ENCODE measurements at regions not wholly inside any gene's neighbourhood (a gene's known extent, or its start where the extent isn't known, plus 50 kb on each side); places are given as distances from the start of the nearest gene placed in this dataset.

DNA sequence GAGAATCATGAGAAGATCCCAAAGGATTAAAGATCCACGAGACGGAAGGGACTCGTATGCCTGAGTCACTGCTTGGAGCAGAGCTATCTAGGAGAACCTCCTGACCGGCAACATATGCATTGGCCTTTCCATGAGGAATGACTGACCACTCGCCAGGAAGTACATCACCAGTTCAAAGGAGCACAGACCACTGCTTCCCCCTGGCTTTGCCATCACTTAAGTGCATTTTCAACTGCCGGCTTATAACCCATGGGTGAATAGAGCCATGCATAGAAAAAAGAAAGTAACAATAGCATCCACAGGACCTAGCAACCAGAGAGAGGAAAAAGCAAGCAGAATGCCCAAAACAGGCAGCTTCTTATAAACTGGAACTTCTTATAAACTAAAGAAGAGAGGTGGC is 98.3 kb upstream of the ZC3H12C start:
- H3K4me1 ChIP-seq (ENCODE audit: control insufficient read depth, extremely low read depth, insufficient read depth, low read length): peaks cover 1% of the 10 kb centered on the region
- H3K27me3 ChIP-seq (ENCODE audit: control insufficient read depth, extremely low read depth, insufficient read depth, low read length): no peaks in the 10 kb centered on the region
- no peaks in the 10 kb centered on the region for H3K9me1 ChIP-seq (ENCODE audit: control insufficient read depth, extremely low read depth, insufficient read depth, low read length)
- H3K36me3 ChIP-seq (ENCODE audit: control insufficient read depth in 2 of 2, extremely low read depth in 1 of 2, insufficient read depth in 2 of 2, low read length in 2 of 2): no peaks in the 10 kb centered on the region
- no peak for FAIRE-seq
- H2AFZ ChIP-seq (ENCODE audit: control insufficient read depth, low read length): no peak overlapping the region
- dilution Hi-C loops (cut with MboI; ENCODE audit: extremely low pct_ligation_motif_present, low sequenced_read_pairs): no loop called here
- no peak overlapping the region for H3K4me2 ChIP-seq (ENCODE audit: control insufficient read depth, extremely low read depth, insufficient read depth, low read depth, low read length)
- no peaks in the 10 kb centered on the region for H3K79me2 ChIP-seq (ENCODE audit: control insufficient read depth, insufficient read depth, low read length)
- H3K9ac ChIP-seq (ENCODE audit: control insufficient read depth, extremely low read depth, insufficient read depth, low read length): no peak overlapping the region
- H3K4me3 ChIP-seq (ENCODE audit: control insufficient read depth in 2 of 3, extremely low read depth in 1 of 3, insufficient read depth in 2 of 3, low read depth in 1 of 3, low read length in 3 of 3): no peak overlapping the region
- no peak for DNase-seq (ENCODE audit: low read depth, low spot score)
- H4K20me1 ChIP-seq (ENCODE audit: control insufficient read depth, extremely low read depth, insufficient read depth, low read length): no peaks in the 10 kb centered on the region
- H3K9me3 ChIP-seq (ENCODE audit: control insufficient read depth, low read depth, low read length): no peaks in the 10 kb centered on the region
- TF ChIP-seq, protein P1, sequence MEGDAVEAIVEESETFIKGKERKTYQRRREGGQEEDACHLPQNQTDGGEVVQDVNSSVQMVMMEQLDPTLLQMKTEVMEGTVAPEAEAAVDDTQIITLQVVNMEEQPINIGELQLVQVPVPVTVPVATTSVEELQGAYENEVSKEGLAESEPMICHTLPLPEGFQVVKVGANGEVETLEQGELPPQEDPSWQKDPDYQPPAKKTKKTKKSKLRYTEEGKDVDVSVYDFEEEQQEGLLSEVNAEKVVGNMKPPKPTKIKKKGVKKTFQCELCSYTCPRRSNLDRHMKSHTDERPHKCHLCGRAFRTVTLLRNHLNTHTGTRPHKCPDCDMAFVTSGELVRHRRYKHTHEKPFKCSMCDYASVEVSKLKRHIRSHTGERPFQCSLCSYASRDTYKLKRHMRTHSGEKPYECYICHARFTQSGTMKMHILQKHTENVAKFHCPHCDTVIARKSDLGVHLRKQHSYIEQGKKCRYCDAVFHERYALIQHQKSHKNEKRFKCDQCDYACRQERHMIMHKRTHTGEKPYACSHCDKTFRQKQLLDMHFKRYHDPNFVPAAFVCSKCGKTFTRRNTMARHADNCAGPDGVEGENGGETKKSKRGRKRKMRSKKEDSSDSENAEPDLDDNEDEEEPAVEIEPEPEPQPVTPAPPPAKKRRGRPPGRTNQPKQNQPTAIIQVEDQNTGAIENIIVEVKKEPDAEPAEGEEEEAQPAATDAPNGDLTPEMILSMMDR (optimal IDR thresholded peaks at IDR 0.05 in 1 of 3, IDR thresholded peaks at IDR 0.05 in 1 of 3, conservative IDR thresholded peaks at IDR 0.05 in 1 of 3; ENCODE audit: extremely low read depth in 1 of 3, insufficient read depth in 2 of 3, low read length in 3 of 3): no peak
- H3K27ac ChIP-seq (ENCODE audit: control insufficient read depth, insufficient read depth, low read length): no peak overlapping the region

GRCh38 chr11:109996060-109996459 is 97.1 kb upstream of the ZC3H12C start:
- Histone ChIP-seq H4K20me1 (ENCODE audit: control insufficient read depth, extremely low read depth, insufficient read depth, low read length) (no peaks in the 10 kb centered on the region), H3K27ac (ENCODE audit: control insufficient read depth, insufficient read depth, low read length) (no peak overlapping the region), H3K4me2 (ENCODE audit: control insufficient read depth, extremely low read depth, insufficient read depth, low read depth, low read length) (no peak overlapping the region), H3K9ac (ENCODE audit: control insufficient read depth, extremely low read depth, insufficient read depth, low read length) (no peak overlapping the region), H3K9me1 (ENCODE audit: control insufficient read depth, extremely low read depth, insufficient read depth, low read length) (no peaks in the 10 kb centered on the region), H2AFZ (ENCODE audit: control insufficient read depth, low read length) (no peak overlapping the region), H3K27me3 (ENCODE audit: control insufficient read depth, extremely low read depth, insufficient read depth, low read length) (no peaks in the 10 kb centered on the region), H3K36me3 (ENCODE audit: control insufficient read depth in 2 of 2, extremely low read depth in 1 of 2, insufficient read depth in 2 of 2, low read length in 2 of 2) (no peaks in the 10 kb centered on the region), H3K9me3 (ENCODE audit: control insufficient read depth, low read depth, low read length) (no peaks in the 10 kb centered on the region), H3K4me1 (ENCODE audit: control insufficient read depth, extremely low read depth, insufficient read depth, low read length) (peaks cover 4% of the 10 kb centered on the region), H3K4me3 (ENCODE audit: control insufficient read depth in 2 of 3, extremely low read depth in 1 of 3, insufficient read depth in 2 of 3, low read depth in 1 of 3, low read length in 3 of 3) (no peak overlapping the region), H3K79me2 (ENCODE audit: control insufficient read depth, insufficient read depth, low read length) (no peaks in the 10 kb centered on the region)
- no peak for DNase-seq (ENCODE audit: low read depth, low spot score)
- TF ChIP-seq, protein P1 (optimal IDR thresholded peaks at IDR 0.05 in 1 of 3, IDR thresholded peaks at IDR 0.05 in 1 of 3, conservative IDR thresholded peaks at IDR 0.05 in 1 of 3; ENCODE audit: extremely low read depth in 1 of 3, insufficient read depth in 2 of 3, low read length in 3 of 3): no peak
- FAIRE-seq: no peak
- dilution Hi-C loops (cut with MboI; ENCODE audit: extremely low pct_ligation_motif_present, low sequenced_read_pairs): no loop called here
